PFSK-1 (cell line): ENCODE measurements at regions not wholly inside any gene's neighbourhood (a gene's known extent, or its start where the extent isn't known, plus 50 kb on each side); places are given as distances from the start of the nearest gene placed in this dataset.

Source experiments
- FOXP2 ChIP-seq: optimal IDR thresholded peaks from 2 replicates; pipeline ENCODE3; 2011; ENCODE audit warnings: borderline replicate concordance, control low read depth, inconsistent platforms; ENCODE audit not compliant: insufficient read depth; ENCODE audit errors: extremely low read length, extremely low read depth
- POLR2AphosphoS5 ChIP-seq: IDR thresholded peaks from 2 replicates; pipeline ENCODE4 v1.6.1; 2012; ENCODE audit warnings: low read depth, mild to moderate bottlenecking, control low read depth, low read length, moderate library complexity
- REST ChIP-seq, 2 experiments: IDR thresholded peaks; 2 replicates each; pipeline versions ENCODE4 v1.6.1 to v1.8.0; 2011 to 2012; ENCODE audit warnings: low read depth in 2 of 2, low read length in 2 of 2, control low read depth in 1 of 2, inconsistent platforms in 1 of 2, mild to moderate bottlenecking in 1 of 2, moderate library complexity in 1 of 2; ENCODE audit not compliant: insufficient read depth in 1 of 2
- SIN3A ChIP-seq: IDR thresholded peaks from 2 replicates; pipeline ENCODE4 v1.6.1; 2012; ENCODE audit warnings: mild to moderate bottlenecking, low read length, moderate library complexity, borderline replicate concordance; ENCODE audit not compliant: insufficient read depth
- TAF1 ChIP-seq: IDR thresholded peaks from 2 replicates; pipeline ENCODE4 v1.6.1; 2012; ENCODE audit warnings: low read length, control low read depth, borderline replicate concordance; ENCODE audit not compliant: insufficient read depth

GRCh38 chrX:13248867-13249486 is 70.9 kb downstream of the ATXN3L start:
- TF ChIP-seq TAF1 = no peak
- no peak for TF ChIP-seq FOXP2
- TF ChIP-seq REST (IDR thresholded peaks at IDR 0.05; ENCODE audit: insufficient read depth in 1 of 2, low read depth in 2 of 2, low read length in 2 of 2) = no peak
- no peak for TF ChIP-seq POLR2AphosphoS5
- TF ChIP-seq SIN3A = no peak

GRCh38 chrX:13239272-13239671 is 80.6 kb downstream of the ATXN3L start:
- no peak for TF ChIP-seq POLR2AphosphoS5

GRCh38 chrX:13235930-13236329 is 83.9 kb downstream of the ATXN3L start:
- TF ChIP-seq POLR2AphosphoS5 = no peak
- TF ChIP-seq SIN3A = no peak
- no peak for TF ChIP-seq FOXP2
- no peak for TF ChIP-seq REST (IDR thresholded peaks at IDR 0.05; ENCODE audit: insufficient read depth in 1 of 2, low read depth in 2 of 2, low read length in 2 of 2)
- TF ChIP-seq TAF1 = no peak

- no peak for TF ChIP-seq FOXP2
- no peak for TF ChIP-seq SIN3A
These were observed 87.4 kb downstream of the ATXN3L start for GRCh38 chrX:13232484-13232883.

GRCh38 chrX:13226214-13226613 is 93.6 kb downstream of the ATXN3L start:
- TF ChIP-seq TAF1 = no peak

- 0 out of 4 replicates have a peak, but pooled peaks of 1 of the 2 experiments have one; percentile 20 for TF ChIP-seq REST (IDR thresholded peaks at IDR 0.05; ENCODE audit: insufficient read depth in 1 of 2, low read depth in 2 of 2, low read length in 2 of 2)
- no peak for TF ChIP-seq FOXP2
- no peak for TF ChIP-seq TAF1
- TF ChIP-seq POLR2AphosphoS5 = no peak
- TF ChIP-seq SIN3A = no peak
These were observed 95.8 kb downstream of the ATXN3L start for GRCh38 chrX:13223868-13224567.
